Gastrocnemius medialis (tissue), 4 donors: ENCODE measurements at regions not wholly inside any gene's neighbourhood (a gene's known extent, or its start where the extent isn't known, plus 50 kb on each side); places are given as distances from the start of the nearest gene placed in this dataset.

Experiments used
- POLR2A ChIP-seq, 2 donors: fragments of 450-650 bp; IDR thresholded peaks; one replicate each; pipeline ENCODE4 v1.6.1; 2017; ENCODE audit warnings: antibody characterized with exemption in 2 of 2, mild to moderate bottlenecking in 2 of 2, moderate library complexity in 2 of 2
- TF ChIP-seq, protein P1 (sequence below), 5 experiments: fragments of 450-650 bp in 3 of 5; fragments of 200-600 bp in 2 of 5; sonication (generic) in 2 of 5; IDR thresholded peaks in 4 of 5; conservative IDR thresholded peaks in 1 of 5; 1 replicate in 4 of 5; 2 replicates in 1 of 5; pipeline ENCODE4 v1.5.1; 2016 to 2019; ENCODE audit warnings: antibody characterized with exemption in 5 of 5, mild to moderate bottlenecking in 3 of 5, moderate library complexity in 3 of 5

DNA sequence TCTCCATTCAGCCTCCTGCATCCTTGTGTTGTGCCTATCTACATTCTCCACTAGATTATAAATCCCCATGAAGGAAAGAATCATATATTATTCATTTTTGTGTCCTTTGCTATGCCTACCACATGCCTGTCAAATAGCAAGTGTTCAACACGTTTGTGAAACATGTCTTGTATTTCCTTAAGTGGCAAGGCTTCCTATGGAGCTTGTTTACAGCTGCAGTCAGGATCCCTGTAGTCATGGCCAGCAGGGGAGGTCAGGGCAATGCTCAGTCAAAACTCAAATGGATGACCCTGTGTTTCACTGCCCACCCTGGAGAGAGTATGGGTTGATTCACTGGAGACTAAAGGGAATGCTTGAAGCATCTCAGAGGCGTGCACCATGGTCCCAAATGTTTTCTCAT lies 191.7 kb upstream of the ATP11B start:
- TF ChIP-seq, protein P1, sequence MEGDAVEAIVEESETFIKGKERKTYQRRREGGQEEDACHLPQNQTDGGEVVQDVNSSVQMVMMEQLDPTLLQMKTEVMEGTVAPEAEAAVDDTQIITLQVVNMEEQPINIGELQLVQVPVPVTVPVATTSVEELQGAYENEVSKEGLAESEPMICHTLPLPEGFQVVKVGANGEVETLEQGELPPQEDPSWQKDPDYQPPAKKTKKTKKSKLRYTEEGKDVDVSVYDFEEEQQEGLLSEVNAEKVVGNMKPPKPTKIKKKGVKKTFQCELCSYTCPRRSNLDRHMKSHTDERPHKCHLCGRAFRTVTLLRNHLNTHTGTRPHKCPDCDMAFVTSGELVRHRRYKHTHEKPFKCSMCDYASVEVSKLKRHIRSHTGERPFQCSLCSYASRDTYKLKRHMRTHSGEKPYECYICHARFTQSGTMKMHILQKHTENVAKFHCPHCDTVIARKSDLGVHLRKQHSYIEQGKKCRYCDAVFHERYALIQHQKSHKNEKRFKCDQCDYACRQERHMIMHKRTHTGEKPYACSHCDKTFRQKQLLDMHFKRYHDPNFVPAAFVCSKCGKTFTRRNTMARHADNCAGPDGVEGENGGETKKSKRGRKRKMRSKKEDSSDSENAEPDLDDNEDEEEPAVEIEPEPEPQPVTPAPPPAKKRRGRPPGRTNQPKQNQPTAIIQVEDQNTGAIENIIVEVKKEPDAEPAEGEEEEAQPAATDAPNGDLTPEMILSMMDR (IDR thresholded peaks at IDR 0.05 in 4 of 5, conservative IDR thresholded peaks at IDR 0.05 in 1 of 5), result no peak
- no peak for TF ChIP-seq POLR2A (IDR thresholded peaks at IDR 0.05)
